ENCODE measurements at regions not wholly inside any gene's neighbourhood (a gene's known extent, or its start where the extent isn't known, plus 50 kb on each side); places are given as distances from the start of the nearest gene placed in this dataset.

DNA sequence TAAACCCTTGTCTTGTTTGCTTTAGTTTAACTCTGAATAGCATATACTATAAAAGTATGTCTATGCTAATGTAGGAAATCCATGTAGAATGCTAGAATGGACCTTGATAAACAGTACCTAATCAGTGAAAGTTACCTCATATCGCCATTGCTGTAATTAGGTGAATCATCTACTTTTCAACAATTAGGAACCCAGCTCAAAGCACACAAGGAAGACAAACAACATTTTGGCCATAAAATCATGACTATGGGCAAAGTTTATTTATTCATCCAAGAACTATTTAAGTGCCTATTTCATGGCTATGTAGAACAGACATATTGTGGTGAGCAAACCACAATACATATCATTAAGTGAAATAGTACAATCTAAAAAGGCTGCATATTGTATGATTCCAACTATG, 1043.2 kb downstream of the BRINP3 start:
- H2AFZ ChIP-seq (ENCODE audit: low read depth, low read length), result no peak overlapping the region
- no peak for TF ChIP-seq SMC3 (conservative IDR thresholded peaks at IDR 0.05; ENCODE audit: poor library complexity)
- no peak overlapping the region for H3K9ac ChIP-seq (ENCODE audit: low read length)
- H3K36me3 ChIP-seq (ENCODE audit: insufficient read depth, low read length), result no peaks in the 10 kb centered on the region
- H4K20me1 ChIP-seq (ENCODE audit: insufficient read depth), result no peaks in the 10 kb centered on the region
- H3K9me2 ChIP-seq (ENCODE audit: insufficient read depth, low read length), result no peaks in the 10 kb centered on the region
- H3K4me3 ChIP-seq (ENCODE audit: low read length), result no peak overlapping the region
- H3F3A ChIP-seq (ENCODE audit: insufficient read depth, low read length, poor library complexity, severe bottlenecking), result no peaks in the 10 kb centered on the region
- no peaks in the 10 kb centered on the region for H3K79me2 ChIP-seq (replicated peaks; ENCODE audit: insufficient read depth, low read length)
- H3K27ac ChIP-seq (ENCODE audit: low read length), result no peak overlapping the region
- no peaks in the 10 kb centered on the region for H3K9me3 ChIP-seq (ENCODE audit: low read length)
- H3K4me2 ChIP-seq (ENCODE audit: low read length), result no peak overlapping the region
- no peaks in the 10 kb centered on the region for H3K27me3 ChIP-seq (ENCODE audit: insufficient read depth, low read depth, low read length)

GRCh38 chr1:189435398-189435797, 1042.3 kb downstream of the BRINP3 start:
- TF ChIP-seq EP300 (conservative IDR thresholded peaks at IDR 0.05; ENCODE audit: poor library complexity, severe bottlenecking) (no peak), RAD21 (conservative IDR thresholded peaks at IDR 0.05) (no peak), TAF1 (IDR thresholded peaks at IDR 0.05; ENCODE audit: low read depth) (no peak), EZH2 (IDR thresholded peaks at IDR 0.05; ENCODE audit: borderline replicate concordance, insufficient read depth, low read length, poor library complexity, severe bottlenecking) (no peak), MXI1 (conservative IDR thresholded peaks at IDR 0.05; ENCODE audit: poor library complexity, severe bottlenecking) (no peak), SMC3 (conservative IDR thresholded peaks at IDR 0.05; ENCODE audit: poor library complexity) (no peak), REST (IDR thresholded peaks at IDR 0.05; ENCODE audit: borderline replicate concordance) (no peak), POLR2AphosphoS5 (IDR thresholded peaks at IDR 0.05) (no peak), CTCF (IDR thresholded peaks at IDR 0.05; ENCODE audit: poor library complexity, severe bottlenecking) (no peak)
- no peaks in the 10 kb centered on the region for H3F3A ChIP-seq (ENCODE audit: insufficient read depth, low read length, poor library complexity, severe bottlenecking)
- no peaks in the 10 kb centered on the region for H3K9me2 ChIP-seq (ENCODE audit: insufficient read depth, low read length)
- H3K9me3 ChIP-seq (ENCODE audit: low read length), result no peaks in the 10 kb centered on the region
- no peaks in the 10 kb centered on the region for H4K20me1 ChIP-seq (ENCODE audit: insufficient read depth)
- H3K9ac ChIP-seq (ENCODE audit: low read length), result no peak overlapping the region
- H3K36me3 ChIP-seq (ENCODE audit: insufficient read depth, low read length), result no peaks in the 10 kb centered on the region
- H2AFZ ChIP-seq (ENCODE audit: low read depth, low read length), result no peak overlapping the region
- H3K27ac ChIP-seq (ENCODE audit: low read length), result no peak overlapping the region
- H3K4me2 ChIP-seq (ENCODE audit: low read length), result no peak overlapping the region
- H3K27me3 ChIP-seq (ENCODE audit: insufficient read depth, low read depth, low read length), result no peaks in the 10 kb centered on the region
- no peaks in the 10 kb centered on the region for H3K79me2 ChIP-seq (replicated peaks; ENCODE audit: insufficient read depth, low read length)
- no peak overlapping the region for H3K4me3 ChIP-seq (ENCODE audit: low read length)

- Histone ChIP-seq H3K27ac (ENCODE audit: low read length) (no peak overlapping the region), H3K27me3 (ENCODE audit: insufficient read depth, low read depth, low read length) (no peaks in the 10 kb centered on the region), H3K9me3 (ENCODE audit: low read length) (no peaks in the 10 kb centered on the region)
Measured at GRCh38 chr1:189438808-189439207, 1038.9 kb downstream of the BRINP3 start.

More at GRCh38 chr1:189438808-189439207, 1038.9 kb downstream of the BRINP3 start:
- H4K20me1 ChIP-seq (ENCODE audit: insufficient read depth), result no peaks in the 10 kb centered on the region
- TF ChIP-seq EZH2 (IDR thresholded peaks at IDR 0.05; ENCODE audit: borderline replicate concordance, insufficient read depth, low read length, poor library complexity, severe bottlenecking), result no peak
- no peak for TF ChIP-seq RAD21 (conservative IDR thresholded peaks at IDR 0.05)
- TF ChIP-seq POLR2AphosphoS5 (IDR thresholded peaks at IDR 0.05), result no peak
- no peak for TF ChIP-seq TAF1 (IDR thresholded peaks at IDR 0.05; ENCODE audit: low read depth)
- TF ChIP-seq REST (IDR thresholded peaks at IDR 0.05; ENCODE audit: borderline replicate concordance), result no peak
- no peak for TF ChIP-seq EP300 (conservative IDR thresholded peaks at IDR 0.05; ENCODE audit: poor library complexity, severe bottlenecking)
- TF ChIP-seq CTCF (IDR thresholded peaks at IDR 0.05; ENCODE audit: poor library complexity, severe bottlenecking), result no peak
- TF ChIP-seq SMC3 (conservative IDR thresholded peaks at IDR 0.05; ENCODE audit: poor library complexity), result no peak
- TF ChIP-seq MXI1 (conservative IDR thresholded peaks at IDR 0.05; ENCODE audit: poor library complexity, severe bottlenecking), result no peak
- H2AFZ ChIP-seq (ENCODE audit: low read depth, low read length), result no peak overlapping the region
- H3K36me3 ChIP-seq (ENCODE audit: insufficient read depth, low read length), result no peaks in the 10 kb centered on the region
- no peaks in the 10 kb centered on the region for H3K9me2 ChIP-seq (ENCODE audit: insufficient read depth, low read length)
- H3K4me2 ChIP-seq (ENCODE audit: low read length), result no peak overlapping the region
- H3K4me3 ChIP-seq (ENCODE audit: low read length), result no peak overlapping the region
- no peak overlapping the region for H3K9ac ChIP-seq (ENCODE audit: low read length)
- H3F3A ChIP-seq (ENCODE audit: insufficient read depth, low read length, poor library complexity, severe bottlenecking), result no peaks in the 10 kb centered on the region
- H3K79me2 ChIP-seq (replicated peaks; ENCODE audit: insufficient read depth, low read length), result no peaks in the 10 kb centered on the region
